Endothelial cell of umbilical vein (primary cell): ENCODE measurements at regions not wholly inside any gene's neighbourhood (a gene's known extent, or its start where the extent isn't known, plus 50 kb on each side); places are given as distances from the start of the nearest gene placed in this dataset.

Experiments used
- BruUV-seq: library from RNA; stranded (reverse); fragments of 400-500 nt; replicated peaks from 2 replicates; lab custom pipeline; 2021; lab: Mats Ljungman, UMichigan
- CTCF ChIA-PET: fragments of 300-600, 350-600 bp; sonication (Branson Sonifier 250); formaldehyde crosslinking; loops from one replicate; lab custom pipeline; 2021; ENCODE audit warnings: antibody characterized with exemption, inconsistent platforms; lab: Charles Lee
- POLR2A ChIA-PET: fragments of 300-600, 350-600 bp; sonication (Branson Sonifier 250); formaldehyde crosslinking; loops from one replicate; lab custom pipeline; 2021; ENCODE audit warnings: antibody characterized with exemption, inconsistent platforms; lab: Charles Lee
- DNase-seq: peaks from one replicate; pipeline ENCODE4 v3.0.0-alpha.2; 2011; ENCODE audit warnings: low read depth, low spot score
- FAIRE-seq: peaks from 2 replicates; lab custom pipeline; 2011; peaks lifted over from hg19 to GRCh38; lab: Jason Lieb, UNC
- H2AFZ ChIP-seq: 2 replicates; pipeline ENCODE4 v1.6.0; 2012; ENCODE audit warnings: low read depth, low read length, control low read depth, inconsistent platforms
- H3K27ac ChIP-seq: 2 replicates; pipeline ENCODE4 v1.5.1; 2011; ENCODE audit warnings: low read depth, mild to moderate bottlenecking, control low read depth, low read length, moderate library complexity; ENCODE audit not compliant: insufficient read depth
- H3K27me3 ChIP-seq, 2 experiments: 2 replicates each; pipeline versions ENCODE4 v1.6.0 to v1.6.1; 2011; ENCODE audit warnings: low read length in 2 of 2, mixed read lengths in 1 of 2; ENCODE audit not compliant: control insufficient read depth in 2 of 2, insufficient read depth in 2 of 2
- H3K36me3 ChIP-seq, 2 experiments: 2 replicates in 1 of 2; 3 replicates in 1 of 2; pipeline ENCODE4 v1.5.1; 2011; ENCODE audit warnings: low read length in 2 of 2, mild to moderate bottlenecking in 1 of 2, moderate library complexity in 1 of 2; ENCODE audit not compliant: control insufficient read depth in 2 of 2, insufficient read depth in 2 of 2; ENCODE audit errors: extremely low read depth in 1 of 2
- H3K4me1 ChIP-seq: 3 replicates; pipeline ENCODE4 v1.5.1; 2011; ENCODE audit warnings: mild to moderate bottlenecking, low read length; ENCODE audit not compliant: control insufficient read depth, insufficient read depth; ENCODE audit errors: extremely low read depth
- H3K4me2 ChIP-seq: 2 replicates; pipeline ENCODE4 v1.6.1; 2011; ENCODE audit warnings: low read length, control low read depth, mixed read lengths; ENCODE audit not compliant: insufficient read depth
- H3K4me3 ChIP-seq, 3 experiments: fragments of 200-600 bp in 1 of 3; sonication (generic), shearing (Covaris generic) in 1 of 3; replicated peaks in 1 of 3; 2 replicates each; pipeline ENCODE4 v1.5.1; 2011 to 2016; ENCODE audit warnings: control low read depth in 3 of 3, low read length in 3 of 3, mild to moderate bottlenecking in 2 of 3, inconsistent platforms in 1 of 3, low read depth in 1 of 3, moderate library complexity in 1 of 3; ENCODE audit not compliant: insufficient read depth in 1 of 3
- H3K79me2 ChIP-seq: 2 replicates; pipeline ENCODE4 v1.6.0; 2012; ENCODE audit warnings: low read length, inconsistent platforms; ENCODE audit not compliant: control insufficient read depth, insufficient read depth
- H3K9ac ChIP-seq: replicated peaks from 2 replicates; pipeline ENCODE3; 2011; ENCODE audit warnings: low read length, control low read depth; ENCODE audit not compliant: insufficient read depth; ENCODE audit errors: extremely low read depth
- H3K9me1 ChIP-seq: replicated peaks from 3 replicates; pipeline ENCODE4 v1.6.0; 2011; ENCODE audit warnings: mild to moderate bottlenecking, low read length; ENCODE audit not compliant: control insufficient read depth, insufficient read depth; ENCODE audit errors: extremely low read depth
- H3K9me3 ChIP-seq: replicated peaks from 2 replicates; pipeline ENCODE4 v1.5.1; 2012; ENCODE audit warnings: low read length, inconsistent platforms; ENCODE audit not compliant: control insufficient read depth, insufficient read depth
- H4K20me1 ChIP-seq: replicated peaks from 2 replicates; pipeline ENCODE3; 2011; ENCODE audit warnings: mild to moderate bottlenecking, low read length; ENCODE audit not compliant: control insufficient read depth, insufficient read depth; ENCODE audit errors: extremely low read depth
- EZH2 ChIP-seq: IDR thresholded peaks from 2 replicates; pipeline ENCODE4 v1.6.1; 2012; ENCODE audit warnings: borderline replicate concordance, low read depth, mild to moderate bottlenecking, moderate library complexity, low read length, inconsistent platforms; ENCODE audit not compliant: severe bottlenecking
- FOS ChIP-seq: IDR thresholded peaks from 2 replicates; pipeline ENCODE4 v1.6.1; 2011; ENCODE audit warnings: mild to moderate bottlenecking, low read length, moderate library complexity, borderline replicate concordance; ENCODE audit not compliant: insufficient read depth
- GATA2 ChIP-seq: IDR thresholded peaks from 2 replicates; pipeline ENCODE4 v1.7.0; 2011; ENCODE audit warnings: low read depth, mild to moderate bottlenecking, moderate library complexity, mixed read lengths, low read length; ENCODE audit not compliant: insufficient read length, insufficient read depth
- JUN ChIP-seq: IDR thresholded peaks from 2 replicates; pipeline ENCODE4 v1.6.1; 2011; ENCODE audit warnings: borderline replicate concordance, low read depth; ENCODE audit not compliant: insufficient read length, insufficient read depth
- MYC ChIP-seq: IDR thresholded peaks from one replicate; pipeline ENCODE4 v1.6.1; 2011; ENCODE audit warnings: mild to moderate bottlenecking, low read depth, low read length
- POLR2A ChIP-seq: IDR thresholded peaks from 2 replicates; pipeline ENCODE4 v1.6.1; 2012; ENCODE audit warnings: low read depth, mild to moderate bottlenecking, control low read depth, low read length
- POLR2AphosphoS5 ChIP-seq: IDR thresholded peaks from 2 replicates; pipeline ENCODE4 v1.6.1; 2012; ENCODE audit warnings: low read depth, mild to moderate bottlenecking, control low read depth, low read length, moderate library complexity; ENCODE audit not compliant: insufficient read depth
- dilution Hi-C: fragments of 300-500 bp; cut with MboI; formaldehyde crosslinking; loops from one replicate; pipeline ENCODE4 v1.15.0; 2019; ENCODE audit warnings: low sequenced_read_pairs; ENCODE audit not compliant: extremely low pct_ligation_motif_present
- intact Hi-C: fragments of 100-400 bp; cut with micrococcal nuclease; formaldehyde crosslinking; loops from one replicate; pipeline ENCODE4 v1.10.0; 2022
- TF ChIP-seq, protein P1 (sequence below), 2 donors: IDR thresholded peaks; 1 replicate in 1 of 2; 2 replicates in 1 of 2; pipeline ENCODE4 v1.5.1; 2011; ENCODE audit warnings: low read length in 2 of 2, mild to moderate bottlenecking in 2 of 2, moderate library complexity in 2 of 2, control low read depth in 1 of 2, inconsistent platforms in 1 of 2, low read depth in 1 of 2; ENCODE audit not compliant: insufficient read depth in 1 of 2; ENCODE audit errors: extremely low read depth in 1 of 2
- TF ChIP-seq, protein P2 (sequence below): IDR thresholded peaks from 2 replicates; pipeline ENCODE4 v1.6.1; 2011; ENCODE audit not compliant: insufficient read depth, insufficient read length

DNA sequence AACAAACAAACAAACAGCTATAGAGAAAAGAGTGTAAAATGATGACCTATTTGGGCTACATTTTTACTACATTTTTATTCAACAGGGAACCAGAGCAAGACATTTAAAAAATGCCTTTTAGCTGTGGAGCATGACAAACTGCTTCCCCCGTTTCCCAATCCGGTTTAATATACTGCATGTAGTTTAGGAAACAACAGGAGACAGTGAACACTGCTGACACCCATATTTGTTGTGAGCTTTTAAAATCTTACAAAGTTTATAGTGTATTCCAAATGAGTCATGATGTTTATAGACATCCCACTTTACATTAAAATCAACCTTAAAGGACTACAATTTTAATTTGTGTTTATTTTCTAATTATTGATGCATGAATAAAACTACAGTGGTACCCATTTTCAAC, 1238.3 kb downstream of the TECRL start:
- CTCF ChIA-PET: no interaction called here
- dilution Hi-C loops: no loop called here

More for the DNA sequence above, 1238.3 kb downstream of the TECRL start:
- H3K79me2 ChIP-seq: no peaks in the 10 kb centered on the region
- BruUV-seq: no TSS peak
- intact Hi-C loops: no loop called here
- no peaks in the 10 kb centered on the region for H3K4me1 ChIP-seq
- no peaks in the 10 kb centered on the region for H3K27me3 ChIP-seq
- POLR2A ChIA-PET: no interaction called here
- no peaks in the 10 kb centered on the region for H3K36me3 ChIP-seq
- H3K4me2 ChIP-seq: no peak overlapping the region
- H3K9me3 ChIP-seq: peaks cover 2% of the 10 kb centered on the region
- H3K4me3 ChIP-seq: no peak overlapping the region
- FAIRE-seq: no peak
- no peak overlapping the region for H3K9ac ChIP-seq
- H4K20me1 ChIP-seq: no peaks in the 10 kb centered on the region
- no peak for DNase-seq
- no peak overlapping the region for H3K27ac ChIP-seq
- no peak overlapping the region for H2AFZ ChIP-seq
- H3K9me1 ChIP-seq: no peaks in the 10 kb centered on the region
- TF ChIP-seq EZH2 (no peak), POLR2AphosphoS5 (no peak), FOS (no peak), GATA2 (no peak), POLR2A (no peak), MYC (no peak), JUN (no peak)
- TF ChIP-seq, protein P1, sequence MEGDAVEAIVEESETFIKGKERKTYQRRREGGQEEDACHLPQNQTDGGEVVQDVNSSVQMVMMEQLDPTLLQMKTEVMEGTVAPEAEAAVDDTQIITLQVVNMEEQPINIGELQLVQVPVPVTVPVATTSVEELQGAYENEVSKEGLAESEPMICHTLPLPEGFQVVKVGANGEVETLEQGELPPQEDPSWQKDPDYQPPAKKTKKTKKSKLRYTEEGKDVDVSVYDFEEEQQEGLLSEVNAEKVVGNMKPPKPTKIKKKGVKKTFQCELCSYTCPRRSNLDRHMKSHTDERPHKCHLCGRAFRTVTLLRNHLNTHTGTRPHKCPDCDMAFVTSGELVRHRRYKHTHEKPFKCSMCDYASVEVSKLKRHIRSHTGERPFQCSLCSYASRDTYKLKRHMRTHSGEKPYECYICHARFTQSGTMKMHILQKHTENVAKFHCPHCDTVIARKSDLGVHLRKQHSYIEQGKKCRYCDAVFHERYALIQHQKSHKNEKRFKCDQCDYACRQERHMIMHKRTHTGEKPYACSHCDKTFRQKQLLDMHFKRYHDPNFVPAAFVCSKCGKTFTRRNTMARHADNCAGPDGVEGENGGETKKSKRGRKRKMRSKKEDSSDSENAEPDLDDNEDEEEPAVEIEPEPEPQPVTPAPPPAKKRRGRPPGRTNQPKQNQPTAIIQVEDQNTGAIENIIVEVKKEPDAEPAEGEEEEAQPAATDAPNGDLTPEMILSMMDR (IDR thresholded peaks at IDR 0.05; ENCODE audit: extremely low read depth in 1 of 2, insufficient read depth in 1 of 2, low read depth in 1 of 2, low read length in 2 of 2): no peak
- TF ChIP-seq, protein P2, sequence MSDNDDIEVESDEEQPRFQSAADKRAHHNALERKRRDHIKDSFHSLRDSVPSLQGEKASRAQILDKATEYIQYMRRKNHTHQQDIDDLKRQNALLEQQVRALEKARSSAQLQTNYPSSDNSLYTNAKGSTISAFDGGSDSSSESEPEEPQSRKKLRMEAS: no peak
